KBM-7 (cell line): ENCODE measurements at regions not wholly inside any gene's neighbourhood (a gene's known extent, or its start where the extent isn't known, plus 50 kb on each side); places are given as distances from the start of the nearest gene placed in this dataset.
"Not testable (repeated sequence)": the region's sequence is repeated elsewhere in the genome, so short reads cannot be mapped to it uniquely, and the experiment has no call there.

Source experiments
- DNase-seq: peaks from one replicate; pipeline ENCODE4 v3.0.0-alpha.2; 2015
- in situ Hi-C: fragments of 300-500 bp; cut with MboI; formaldehyde crosslinking; loops from 2 replicates; pipeline ENCODE4 v1.14.3; 2020; ENCODE audit warnings: low sequenced_read_pairs, low pct_unique_long_range_greater_than_20kb, mixed read lengths

DNA sequence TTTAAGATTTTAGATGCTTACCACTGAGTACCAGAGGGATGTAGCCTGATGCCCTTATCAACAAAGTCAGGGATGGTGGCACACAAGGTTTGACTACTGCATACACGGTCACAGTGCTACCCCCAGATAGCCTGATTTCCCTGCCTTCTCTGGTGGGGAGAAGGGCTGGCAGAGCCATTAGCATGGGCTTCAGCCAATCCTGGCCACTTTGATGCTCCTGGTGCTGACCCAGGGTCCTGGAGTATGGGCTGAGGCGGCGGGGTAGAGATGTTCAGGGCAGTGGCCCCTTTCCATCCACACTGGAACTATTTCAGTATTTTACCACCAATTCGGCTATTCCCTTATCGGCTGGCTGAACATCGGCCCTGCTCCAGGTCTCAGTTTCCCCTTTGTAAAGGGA lies 83.2 kb downstream of the POTEB3 start:
- DNase-seq, in situ Hi-C loops: not testable (repeated sequence)

DNA sequence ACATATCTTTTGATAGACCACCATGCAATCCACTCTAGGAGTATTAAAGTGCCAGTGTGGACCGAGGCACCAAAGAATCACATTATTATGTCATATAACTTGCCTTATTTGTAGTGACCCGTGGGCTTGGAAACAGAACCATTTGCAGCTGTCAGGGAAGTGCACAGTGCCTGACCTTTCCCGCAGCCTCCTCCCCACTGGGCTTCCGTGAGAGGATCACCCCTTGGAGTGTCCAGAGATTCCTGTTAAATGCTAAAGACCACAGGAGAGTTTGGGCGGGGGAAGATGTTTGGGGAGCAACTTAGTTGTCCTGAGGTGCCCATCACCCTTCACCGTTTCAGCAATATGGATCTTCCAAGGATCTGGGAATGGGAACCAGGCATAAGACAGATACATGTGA lies 84.4 kb downstream of the POTEB3 start:
- in situ Hi-C loops, DNase-seq: not testable (repeated sequence)

DNA sequence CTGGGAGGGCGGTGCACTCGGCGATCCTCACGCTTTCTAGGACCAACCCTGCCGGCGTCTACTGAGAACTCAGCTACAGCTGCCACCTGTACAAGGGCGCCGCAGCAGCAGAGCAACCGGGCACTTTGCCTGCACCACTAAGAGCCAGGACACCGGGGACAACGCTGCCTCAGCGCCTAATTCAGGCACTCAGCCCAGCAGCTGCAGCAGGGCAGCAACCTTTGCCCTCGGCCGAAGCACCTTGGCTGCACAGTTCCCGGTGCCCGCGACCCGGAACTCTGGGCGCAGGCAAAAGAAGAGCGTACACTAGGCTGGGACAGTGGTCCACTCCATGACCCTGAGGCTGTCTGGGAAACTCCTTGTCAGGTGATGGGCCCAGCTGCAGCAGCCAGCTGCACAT lies 85.7 kb downstream of the POTEB3 start:
- in situ Hi-C loops, DNase-seq: not testable (repeated sequence)

DNA sequence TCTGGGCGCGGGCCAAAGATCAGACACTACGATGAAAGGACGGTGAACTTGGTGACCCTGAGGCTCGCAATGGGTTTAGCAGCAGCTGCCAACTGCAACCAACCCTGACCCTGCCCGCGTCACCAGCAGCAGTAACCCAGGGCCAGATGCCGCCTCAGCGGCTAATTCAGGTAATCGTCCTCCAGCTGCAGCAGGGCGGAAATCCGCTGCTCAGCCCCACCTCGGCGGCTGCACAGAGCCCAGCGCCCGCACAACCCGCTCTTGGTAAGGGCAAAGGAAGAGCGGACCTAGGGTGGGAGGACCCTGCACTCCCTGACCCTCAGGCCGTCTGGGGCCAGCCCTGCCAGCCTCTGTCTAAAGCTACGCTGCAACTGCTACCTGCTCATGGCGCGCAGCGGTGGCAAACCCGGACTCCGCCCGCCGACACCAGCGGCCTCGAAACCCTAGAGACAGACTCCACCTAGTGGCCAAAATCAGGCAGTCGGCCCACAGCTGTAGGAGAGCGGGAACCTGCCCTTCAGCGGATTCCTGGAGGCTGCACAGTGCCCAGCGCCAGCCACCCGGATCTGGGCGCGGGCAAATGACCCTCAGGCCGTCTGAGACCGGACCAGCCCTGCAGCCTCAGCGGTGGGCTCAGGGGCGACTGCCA lies 87.5 kb downstream of the POTEB3 start:
- DNase-seq, in situ Hi-C loops: not testable (repeated sequence)

DNA sequence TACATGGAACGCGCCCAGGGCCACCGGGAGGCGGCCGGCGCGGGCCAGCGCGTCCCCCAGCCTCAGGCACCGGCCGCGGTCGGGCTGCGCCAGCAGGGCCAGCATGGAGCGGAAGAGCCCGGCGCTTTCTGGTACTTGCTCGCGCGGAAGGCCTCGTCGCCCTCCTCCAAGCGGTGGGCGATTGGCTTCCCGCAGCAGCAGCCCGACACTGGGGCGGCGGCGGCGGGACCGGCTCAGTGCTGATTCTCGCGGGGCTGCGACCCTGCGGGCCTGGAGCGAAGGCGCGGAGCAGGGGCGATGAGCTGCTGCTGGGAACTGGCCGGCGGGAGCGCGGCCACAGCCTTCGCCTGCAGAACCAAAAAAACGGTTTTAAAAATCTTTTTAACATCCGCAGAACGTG lies 95.3 kb downstream of the POTEB3 start:
- DNase-seq, in situ Hi-C loops: not testable (repeated sequence)

DNA sequence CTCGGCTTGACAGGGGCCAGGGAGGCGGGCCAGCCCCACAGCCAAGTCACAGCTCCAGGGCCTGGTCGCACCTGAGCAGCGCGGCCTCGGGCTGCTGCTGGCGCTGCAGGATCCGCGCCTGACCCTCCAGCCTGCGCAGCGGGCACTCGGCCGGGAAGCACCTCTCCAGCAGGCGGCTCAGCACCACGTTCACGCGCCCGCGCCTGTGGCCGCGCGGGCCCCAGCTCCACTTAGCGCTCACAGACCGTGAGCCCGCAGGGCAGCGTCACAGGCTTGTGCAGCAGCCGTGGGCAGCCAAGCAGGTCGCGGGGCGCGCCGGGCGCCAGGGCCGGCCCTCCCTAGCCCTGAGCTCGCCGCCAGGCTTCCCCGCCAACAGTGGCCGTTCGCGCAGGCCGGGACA lies 95.8 kb downstream of the POTEB3 start:
- in situ Hi-C loops, DNase-seq: not testable (repeated sequence)

DNA sequence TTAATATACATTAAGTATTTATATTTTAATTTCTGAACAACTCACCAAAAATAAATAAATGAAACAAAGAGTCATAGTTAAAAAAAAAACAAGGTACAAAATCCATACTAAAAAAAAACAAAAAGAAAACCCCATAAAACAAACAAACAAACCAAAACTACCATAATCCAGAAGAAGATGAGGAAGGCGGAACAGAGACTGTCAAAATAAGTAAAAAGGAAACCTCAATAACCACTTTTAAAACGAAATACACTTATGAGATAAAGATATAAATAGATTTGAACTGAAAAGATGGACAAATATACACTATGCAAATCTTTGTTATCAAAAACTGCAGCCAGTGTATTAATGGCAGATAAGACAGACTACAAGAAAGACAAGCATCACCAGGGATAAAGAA lies 103.3 kb downstream of the POTEB3 start:
- DNase-seq, in situ Hi-C loops: not testable (repeated sequence)

DNA sequence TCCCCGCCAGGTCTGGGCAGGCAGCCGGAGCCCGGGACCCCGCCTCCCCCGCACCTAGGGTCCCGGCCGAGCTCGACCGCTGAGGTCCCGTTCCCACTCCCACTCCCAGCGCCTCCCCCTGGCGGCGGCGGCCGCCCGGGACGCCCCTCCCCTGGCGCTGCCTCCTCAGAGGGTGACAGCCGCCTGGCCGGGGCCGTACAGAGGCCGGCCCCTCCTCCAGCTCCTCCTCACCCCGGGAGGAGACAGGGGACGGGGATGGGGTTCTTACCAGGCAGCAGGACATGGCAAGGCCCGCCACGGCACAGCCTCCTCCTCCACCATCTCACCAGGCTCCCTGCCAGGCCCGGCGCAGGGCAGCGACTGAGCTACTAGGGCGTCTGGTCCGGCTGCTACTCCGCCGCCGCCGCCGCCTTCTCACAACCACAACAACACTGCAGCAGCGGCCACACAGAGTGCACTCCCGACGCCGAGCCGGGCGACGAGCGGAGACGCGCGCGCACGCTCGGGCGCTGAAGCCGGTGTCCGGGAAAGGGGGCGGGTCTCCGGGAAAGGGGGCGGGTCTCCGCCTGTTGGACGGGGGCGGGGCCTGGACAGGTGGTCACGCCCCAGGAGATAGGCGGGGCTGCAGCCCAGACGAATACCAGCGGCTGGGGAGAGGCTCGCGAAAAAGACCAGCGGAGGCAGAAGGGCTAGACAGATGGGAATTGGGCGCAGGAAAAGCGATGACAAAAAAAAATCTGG lies 115.4 kb downstream of the POTEB3 start:
- in situ Hi-C loops = not testable (repeated sequence)

DNA sequence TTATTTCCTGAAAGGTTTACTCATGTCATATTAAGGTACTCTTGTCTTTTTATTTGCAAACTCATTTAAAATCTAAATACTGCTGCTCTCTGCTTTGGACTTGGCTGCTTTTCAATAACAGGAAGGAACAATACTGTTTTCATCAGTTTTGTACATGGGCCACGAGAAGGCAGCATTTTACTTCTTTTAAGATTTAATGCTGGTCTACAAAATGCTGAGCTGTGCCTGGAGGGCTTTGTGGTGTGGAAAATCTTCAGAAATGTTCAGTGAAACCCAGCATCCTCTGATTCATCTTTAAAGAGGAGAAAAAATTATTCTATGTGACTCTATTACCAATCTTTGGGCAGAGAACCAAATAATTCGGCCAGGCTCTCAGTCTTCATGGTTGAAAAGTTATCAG lies 155.9 kb downstream of the POTEB3 start:
- DNase-seq, in situ Hi-C loops: not testable (repeated sequence)

More for the DNA sequence above, 115.4 kb downstream of the POTEB3 start:
- not testable (repeated sequence) for DNase-seq

DNA sequence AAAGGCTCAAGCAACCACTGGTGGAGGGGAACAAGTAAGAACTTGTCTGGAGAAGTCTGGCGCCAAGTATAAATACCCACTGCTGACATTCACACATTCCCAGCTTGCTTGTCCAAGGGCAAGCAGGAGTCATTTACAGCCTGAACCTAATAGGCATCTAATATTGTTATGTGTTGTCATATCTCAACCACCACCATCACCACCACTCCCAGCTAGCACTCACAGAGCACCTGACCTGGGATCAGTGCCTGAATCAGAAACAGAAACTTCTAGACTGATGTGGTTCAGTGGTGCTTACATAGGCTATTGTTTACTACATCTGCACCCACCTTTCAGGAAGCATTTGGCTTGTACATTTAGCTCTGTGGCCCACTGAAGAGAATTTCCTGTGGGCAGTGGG lies 157.1 kb downstream of the POTEB3 start:
- in situ Hi-C loops = not testable (repeated sequence)

DNA sequence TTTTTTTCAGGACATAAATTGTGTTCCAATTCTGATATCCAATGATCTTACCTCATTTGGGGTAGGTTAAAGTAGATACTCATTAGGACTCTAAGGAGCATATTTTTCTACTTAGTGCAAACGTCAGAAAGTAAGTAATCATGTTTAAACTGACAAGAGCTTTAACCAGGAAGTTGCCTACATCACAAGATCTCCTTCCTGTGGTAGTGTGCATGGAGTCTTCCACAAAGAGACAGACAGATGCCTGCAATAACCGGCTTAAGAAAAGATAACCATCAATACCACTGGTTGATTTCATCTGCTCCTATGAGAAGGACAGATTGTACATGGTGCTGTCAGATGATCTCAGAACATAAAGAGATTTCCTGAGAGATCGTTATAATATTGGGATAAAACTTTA lies 160.0 kb downstream of the POTEB3 start:
- in situ Hi-C loops, DNase-seq: not testable (repeated sequence)

More for the DNA sequence above, 157.1 kb downstream of the POTEB3 start:
- not testable (repeated sequence) for DNase-seq

DNA sequence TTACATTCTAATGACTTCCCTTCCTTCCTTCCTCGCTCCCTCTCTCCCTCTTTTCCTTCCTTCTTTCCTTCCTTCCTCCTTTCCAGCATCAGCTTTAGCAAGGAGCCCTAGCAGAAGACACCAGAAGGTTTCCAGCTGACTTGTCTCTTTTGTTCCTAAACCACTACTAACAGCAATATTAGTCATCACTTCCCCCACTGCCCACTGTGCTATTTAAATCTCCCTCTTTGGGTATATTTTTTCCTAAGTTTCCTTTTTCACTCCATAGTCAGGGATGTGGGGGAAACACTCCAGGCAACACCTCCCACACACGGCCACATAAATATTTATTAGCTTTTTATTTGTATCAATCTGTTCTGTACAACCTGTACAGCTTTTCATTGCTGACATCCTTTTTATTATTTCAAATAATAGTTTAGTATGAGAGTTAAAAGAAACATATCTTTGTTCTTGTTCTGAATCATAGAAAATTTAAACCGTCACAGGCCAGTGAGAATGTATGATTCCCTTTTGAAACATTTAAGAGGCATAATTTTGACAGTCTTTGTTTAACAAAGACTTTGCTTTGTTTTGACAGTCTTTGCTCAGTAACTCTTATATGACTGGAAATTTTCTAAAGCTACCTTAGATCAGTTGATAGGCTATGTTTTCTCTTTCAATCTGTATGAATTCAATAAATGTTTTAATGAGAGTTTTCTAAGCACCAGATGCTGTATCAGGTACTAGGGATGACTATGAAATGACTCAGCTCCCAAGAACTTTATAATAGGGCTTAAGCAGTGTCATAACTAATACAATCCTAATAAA lies 167.9 kb downstream of the POTEB3 start:
- in situ Hi-C loops = not testable (repeated sequence)
- DNase-seq = peak; percentile 32

DNA sequence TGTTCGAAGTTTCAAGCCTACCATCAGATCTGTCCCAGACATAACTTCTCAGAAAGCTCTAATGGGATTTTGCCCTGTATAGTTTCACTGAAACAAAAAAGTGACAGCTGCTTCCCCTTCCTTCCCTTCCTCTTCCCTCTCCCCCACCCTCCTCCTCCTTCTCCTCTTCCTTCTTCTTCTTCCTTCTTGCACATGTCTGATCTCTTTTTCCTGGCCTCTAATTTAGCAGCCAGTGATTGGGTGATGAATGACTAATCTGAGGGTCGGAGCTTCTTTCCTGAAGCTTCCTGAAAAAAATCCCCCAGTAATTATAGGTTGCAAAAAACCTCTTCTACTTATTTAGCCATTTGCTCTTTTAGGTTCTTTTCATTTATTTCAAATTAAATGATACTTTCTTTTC lies 168.7 kb downstream of the POTEB3 start:
- DNase-seq = peak; percentile 35
- in situ Hi-C loops = no loop called here

DNA sequence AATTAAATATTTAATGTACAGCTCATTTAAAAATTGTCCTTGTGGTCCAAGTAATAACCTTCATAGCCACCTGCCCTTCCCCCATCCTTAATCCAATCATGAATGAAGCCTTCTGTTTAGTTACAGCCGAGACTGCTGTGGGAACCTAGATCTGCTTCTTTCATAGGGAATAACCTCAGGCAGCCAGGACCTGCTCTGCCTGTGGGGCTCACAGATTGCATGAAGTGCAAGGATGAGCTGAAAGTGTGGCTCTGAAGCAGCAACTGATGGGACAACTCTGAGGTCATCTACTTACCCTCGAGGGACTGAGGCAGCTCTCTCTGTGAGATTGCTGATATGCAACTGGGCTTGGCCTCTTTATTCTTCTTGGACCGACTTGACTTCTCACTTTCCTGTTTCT lies 169.8 kb downstream of the POTEB3 start:
- DNase-seq = no peak
- in situ Hi-C loops = no loop called here

DNA sequence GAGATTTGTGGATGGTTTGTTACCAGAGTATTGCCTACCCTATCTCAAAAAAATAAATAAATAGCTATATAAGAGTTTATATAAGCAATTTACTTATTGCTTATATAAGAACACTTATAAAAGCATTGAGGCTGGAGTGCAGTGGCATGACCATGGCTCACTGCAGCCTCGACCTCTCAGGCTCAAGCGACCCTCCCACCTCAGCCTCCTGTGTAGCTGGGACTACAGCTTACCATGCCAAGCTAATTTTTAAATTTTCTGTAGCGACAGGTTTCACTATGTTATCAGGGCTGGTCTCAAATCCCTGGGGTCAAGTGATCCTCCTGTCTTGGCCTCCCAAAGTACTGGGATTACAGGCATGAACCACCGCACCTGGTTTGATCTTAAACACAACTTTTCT lies 170.6 kb downstream of the POTEB3 start:
- in situ Hi-C loops, DNase-seq: not testable (repeated sequence)

DNA sequence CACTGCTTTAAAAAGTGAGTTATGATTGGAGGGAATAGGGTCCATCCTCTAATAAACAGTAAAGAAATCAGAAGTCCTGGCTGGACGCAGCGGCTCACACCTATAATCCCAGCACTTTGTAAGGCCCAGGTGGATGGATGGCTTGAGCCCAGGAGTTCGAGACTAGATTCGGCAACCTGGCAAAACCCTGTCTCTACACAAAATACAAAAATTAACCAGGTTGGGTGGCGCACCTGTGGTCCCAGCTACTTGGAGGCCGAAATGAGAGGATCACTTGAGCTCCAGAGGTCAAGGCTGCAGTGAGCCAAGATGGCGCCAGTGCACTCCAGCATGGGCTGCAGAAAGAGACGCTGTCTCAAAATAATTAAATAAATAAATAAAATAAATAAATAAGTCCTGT lies 171.2 kb downstream of the POTEB3 start:
- in situ Hi-C loops = no loop called here
- no peak for DNase-seq

DNA sequence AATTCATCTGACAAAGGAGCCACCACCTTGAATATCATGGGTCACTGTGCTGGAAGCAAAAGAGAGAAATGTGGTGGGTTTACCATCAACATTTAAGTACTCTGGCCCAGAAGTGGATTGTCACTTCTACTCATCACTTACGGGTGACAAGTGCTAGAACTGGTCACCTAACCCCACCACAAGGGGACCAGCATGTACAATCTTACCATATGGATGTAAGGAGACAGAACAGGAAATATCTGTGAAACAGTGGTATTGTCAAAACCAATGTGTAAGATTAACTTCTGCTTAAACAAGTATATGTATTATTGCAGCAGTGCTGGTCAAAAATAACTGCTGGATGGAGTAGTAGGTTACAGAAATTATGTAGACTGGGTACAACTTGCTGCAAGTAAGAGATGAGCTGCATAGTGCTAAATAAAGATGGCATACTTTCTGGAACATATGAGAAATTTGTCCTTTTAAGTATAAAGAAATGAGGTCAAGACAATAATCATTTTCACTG lies 171.8 kb downstream of the POTEB3 start:
- no peak for DNase-seq
- in situ Hi-C loops = no loop called here

DNA sequence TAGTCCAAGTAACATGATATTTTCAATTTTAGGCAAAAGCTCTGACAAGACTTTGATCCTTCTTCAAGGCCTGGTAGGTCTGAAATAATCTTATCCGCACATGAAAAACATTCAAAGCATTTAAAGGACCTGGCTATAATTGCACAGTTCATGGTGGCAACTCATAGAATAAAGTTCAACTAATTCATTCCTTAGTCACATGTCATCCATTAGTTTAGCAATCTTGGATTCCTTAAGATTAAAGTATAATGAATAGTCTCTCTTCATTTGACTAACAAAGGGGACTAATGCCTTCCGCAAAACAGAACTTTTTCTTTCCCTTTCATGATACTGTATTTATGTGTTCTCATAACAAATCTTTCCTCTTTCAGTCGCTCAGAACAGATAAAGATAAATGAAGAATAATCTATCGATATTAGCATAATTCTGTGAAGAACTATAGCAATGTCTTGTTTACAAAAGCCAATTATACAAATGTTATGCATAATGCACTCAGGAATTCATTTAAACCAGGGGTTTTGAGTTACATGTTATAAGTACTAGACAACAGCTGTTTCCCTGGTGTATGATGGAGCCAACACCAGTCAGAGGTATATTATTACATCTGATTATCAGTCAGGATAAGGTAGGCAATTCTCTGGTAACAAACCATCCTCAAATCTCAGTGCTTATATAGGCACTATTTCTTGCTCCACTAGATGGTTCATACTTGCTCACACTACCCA lies 172.5 kb downstream of the POTEB3 start:
- in situ Hi-C loops = no loop called here
- no peak for DNase-seq

DNA sequence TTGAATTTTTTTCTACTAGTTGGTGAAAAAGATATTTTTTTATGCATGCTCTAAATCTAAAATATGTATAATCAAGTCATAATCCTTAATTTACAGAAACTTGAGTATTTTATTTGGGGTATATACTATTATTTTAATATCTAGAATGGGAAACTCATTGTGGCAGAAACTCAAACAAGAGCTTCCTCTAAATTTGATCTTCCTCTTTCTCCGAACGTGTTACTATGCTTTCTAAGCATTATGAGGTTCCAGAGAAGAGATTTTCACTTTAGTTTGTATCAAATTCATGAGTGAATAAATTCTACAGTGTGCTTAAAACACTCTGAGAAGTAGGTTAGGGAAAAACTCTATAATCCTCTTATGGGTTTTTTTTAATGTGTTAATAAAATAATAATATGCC lies 173.1 kb downstream of the POTEB3 start:
- DNase-seq = no peak
- in situ Hi-C loops = no loop called here
